ENCODE measurements at regions not wholly inside any gene's neighbourhood (a gene's known extent, or its start where the extent isn't known, plus 50 kb on each side); places are given as distances from the start of the nearest gene placed in this dataset.

DNA sequence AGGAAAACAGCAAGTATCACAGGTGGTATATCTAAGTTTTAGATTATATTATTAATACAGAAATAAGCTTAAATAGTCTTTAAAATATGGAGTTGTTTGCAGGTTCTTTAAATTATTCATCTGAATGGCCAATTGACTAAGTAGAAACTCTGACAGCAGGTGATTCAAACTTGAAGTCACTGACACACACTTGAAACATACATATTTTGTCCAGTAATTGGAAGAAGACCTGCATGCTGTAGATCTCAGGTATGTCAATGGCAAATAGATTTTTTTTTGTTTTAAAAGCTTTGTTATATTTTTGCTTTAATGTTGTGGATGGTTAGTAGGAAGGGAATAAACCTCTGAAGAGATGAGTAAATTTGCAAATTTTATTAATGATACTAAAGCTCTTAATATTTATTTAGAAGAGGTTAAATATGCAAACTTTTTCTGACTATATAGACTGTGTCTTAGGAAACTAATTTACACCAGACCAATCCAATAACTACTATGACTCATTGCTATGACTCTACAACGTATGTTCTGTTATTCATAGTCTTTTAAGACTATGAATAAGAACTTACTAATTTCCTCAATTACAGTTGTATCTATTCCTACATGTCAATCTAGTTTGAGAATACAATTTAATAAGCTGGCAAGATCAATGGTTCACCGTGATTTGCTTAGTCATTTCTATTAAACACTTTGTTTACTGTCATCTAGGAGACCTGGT lies 53.9 kb upstream of the RORB start:
- H3K9me3 Mint-ChIP-seq, result no peaks in the 10 kb centered on the region
- H3K4me1 Mint-ChIP-seq, result no peaks in the 10 kb centered on the region
- H3K27me3 Mint-ChIP-seq (ENCODE audit: low read depth), result no peaks in the 10 kb centered on the region
- H3K4me3 Mint-ChIP-seq, result no peak overlapping the region
- DNase-seq (ENCODE audit: low read depth, low spot score), result no peak
- no peak overlapping the region for H3K27ac Mint-ChIP-seq (ENCODE audit: unreplicated experiment)
- TF ChIP-seq, protein P1, sequence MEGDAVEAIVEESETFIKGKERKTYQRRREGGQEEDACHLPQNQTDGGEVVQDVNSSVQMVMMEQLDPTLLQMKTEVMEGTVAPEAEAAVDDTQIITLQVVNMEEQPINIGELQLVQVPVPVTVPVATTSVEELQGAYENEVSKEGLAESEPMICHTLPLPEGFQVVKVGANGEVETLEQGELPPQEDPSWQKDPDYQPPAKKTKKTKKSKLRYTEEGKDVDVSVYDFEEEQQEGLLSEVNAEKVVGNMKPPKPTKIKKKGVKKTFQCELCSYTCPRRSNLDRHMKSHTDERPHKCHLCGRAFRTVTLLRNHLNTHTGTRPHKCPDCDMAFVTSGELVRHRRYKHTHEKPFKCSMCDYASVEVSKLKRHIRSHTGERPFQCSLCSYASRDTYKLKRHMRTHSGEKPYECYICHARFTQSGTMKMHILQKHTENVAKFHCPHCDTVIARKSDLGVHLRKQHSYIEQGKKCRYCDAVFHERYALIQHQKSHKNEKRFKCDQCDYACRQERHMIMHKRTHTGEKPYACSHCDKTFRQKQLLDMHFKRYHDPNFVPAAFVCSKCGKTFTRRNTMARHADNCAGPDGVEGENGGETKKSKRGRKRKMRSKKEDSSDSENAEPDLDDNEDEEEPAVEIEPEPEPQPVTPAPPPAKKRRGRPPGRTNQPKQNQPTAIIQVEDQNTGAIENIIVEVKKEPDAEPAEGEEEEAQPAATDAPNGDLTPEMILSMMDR (conservative IDR thresholded peaks at IDR 0.05), result no peak
- H3K36me3 Mint-ChIP-seq (ENCODE audit: low read depth), result no peaks in the 10 kb centered on the region

DNA sequence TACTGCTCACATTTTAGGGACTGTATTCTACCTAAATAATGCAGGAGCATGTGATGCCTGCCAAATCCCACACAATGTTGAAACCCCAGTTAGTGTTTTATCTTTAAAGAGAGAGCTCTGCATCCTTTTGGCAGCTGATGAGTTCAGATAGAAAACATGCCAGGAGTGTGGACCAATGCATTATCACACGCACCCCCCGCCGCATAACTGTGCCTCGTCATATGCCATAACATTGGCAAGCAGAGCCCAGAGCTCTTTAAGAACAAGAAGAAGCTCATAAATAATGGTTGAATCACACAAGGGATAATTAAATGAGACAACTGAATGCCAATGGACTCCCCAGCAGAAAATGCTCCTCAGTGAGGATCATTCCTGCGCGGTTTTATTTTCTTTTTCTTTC lies 52.8 kb upstream of the RORB start:
- no peaks in the 10 kb centered on the region for H3K36me3 Mint-ChIP-seq (ENCODE audit: low read depth)
- TF ChIP-seq, protein P1 (conservative IDR thresholded peaks at IDR 0.05), result no peak

More for the DNA sequence above, 52.8 kb upstream of the RORB start:
- H3K9me3 Mint-ChIP-seq, result no peaks in the 10 kb centered on the region
- no peaks in the 10 kb centered on the region for H3K27me3 Mint-ChIP-seq (ENCODE audit: low read depth)
- H3K27ac Mint-ChIP-seq (ENCODE audit: unreplicated experiment), result no peak overlapping the region
- H3K4me3 Mint-ChIP-seq, result no peak overlapping the region
- no peaks in the 10 kb centered on the region for H3K4me1 Mint-ChIP-seq
- no peak for DNase-seq (ENCODE audit: low read depth, low spot score)

All from neural crest cell (in vitro differentiated cells).